Peyer's patch (tissue), 4 donors: ENCODE measurements at regions not wholly inside any gene's neighbourhood (a gene's known extent, or its start where the extent isn't known, plus 50 kb on each side); places are given as distances from the start of the nearest gene placed in this dataset.

ENCODE experiments used
- DNase-seq, 3 donors: peaks; one replicate each; pipeline ENCODE4 v3.0.0-alpha.2; 2017 to 2019
- H3K27ac ChIP-seq, 4 donors: fragments of 200-600 bp; sonication (generic); one replicate each; pipeline ENCODE4 v1.5.1; 2016 to 2019
- H3K27me3 ChIP-seq, 2 donors: fragments of 200-600 bp; sonication (generic); one replicate each; pipeline ENCODE4 v1.5.1; 2019
- H3K36me3 ChIP-seq, 3 donors: fragments of 200-600 bp; sonication (generic); one replicate each; pipeline ENCODE4 v1.5.1; 2016 to 2019
- H3K4me1 ChIP-seq, 4 donors: fragments of 200-600 bp; sonication (generic); one replicate each; pipeline ENCODE4 v1.5.1; 2016 to 2019
- H3K4me3 ChIP-seq, 4 donors: fragments of 200-600 bp; sonication (generic); 1 replicate in 3 of 4; 2 replicates in 1 of 4; pipeline ENCODE4 v1.5.1; 2016 to 2019; ENCODE audit warnings: mild to moderate bottlenecking in 1 of 4
- H3K9me3 ChIP-seq, 4 donors: fragments of 200-600 bp; sonication (generic); one replicate each; pipeline ENCODE4 v1.5.1; 2016 to 2019; ENCODE audit warnings: mild to moderate bottlenecking in 1 of 4
- CTCF ChIP-seq, 6 experiments: fragments of 450-650 bp in 4 of 6; fragments of 200-600 bp in 2 of 6; sonication (generic) in 1 of 6; IDR thresholded peaks; one replicate each; pipeline ENCODE4 v1.5.1; 2017 to 2019; ENCODE audit warnings: antibody characterized with exemption in 6 of 6, mild to moderate bottlenecking in 3 of 6, moderate library complexity in 1 of 6
- POLR2A ChIP-seq, 2 donors: fragments of 450-650 bp; IDR thresholded peaks; one replicate each; pipeline ENCODE4 v1.5.1; 2017; ENCODE audit warnings: antibody characterized with exemption in 2 of 2, mild to moderate bottlenecking in 2 of 2, moderate library complexity in 2 of 2

- Histone ChIP-seq H3K4me3 (no peak overlapping the region), H3K4me1 (no peaks in the 10 kb centered on the region), H3K27ac (no peak overlapping the region), H3K36me3 (no peaks in the 10 kb centered on the region), H3K27me3 (no peaks in the 10 kb centered on the region), H3K9me3 (no peaks in the 10 kb centered on the region)
- no peak for DNase-seq
- TF ChIP-seq CTCF (IDR thresholded peaks at IDR 0.05) (no peak), POLR2A (IDR thresholded peaks at IDR 0.05) (no peak)
These were observed 65.4 kb upstream of the STUM start for GRCh38 chr1:226482975-226483700.

- Histone ChIP-seq H3K9me3 (no peaks in the 10 kb centered on the region), H3K27ac (no peak overlapping the region), H3K36me3 (no peaks in the 10 kb centered on the region), H3K4me1 (no peaks in the 10 kb centered on the region), H3K4me3 (no peak overlapping the region), H3K27me3 (no peaks in the 10 kb centered on the region)
- DNase-seq: no peak
- no peak for TF ChIP-seq CTCF (IDR thresholded peaks at IDR 0.05)
- TF ChIP-seq POLR2A (IDR thresholded peaks at IDR 0.05): no peak
These were observed 63.4 kb upstream of the STUM start for GRCh38 chr1:226485192-226485591.

- DNase-seq: no peak
- Histone ChIP-seq H3K4me3 (no peak overlapping the region), H3K27me3 (no peaks in the 10 kb centered on the region), H3K36me3 (no peaks in the 10 kb centered on the region), H3K9me3 (no peaks in the 10 kb centered on the region), H3K27ac (no peak overlapping the region), H3K4me1 (no peaks in the 10 kb centered on the region)
- TF ChIP-seq POLR2A (IDR thresholded peaks at IDR 0.05): no peak
- no peak for TF ChIP-seq CTCF (IDR thresholded peaks at IDR 0.05)
These were observed 62.4 kb upstream of the STUM start for GRCh38 chr1:226486161-226486560.

- no peaks in the 10 kb centered on the region for H3K27me3 ChIP-seq
- H3K9me3 ChIP-seq: no peaks in the 10 kb centered on the region
- no peaks in the 10 kb centered on the region for H3K4me1 ChIP-seq
- H3K36me3 ChIP-seq: no peaks in the 10 kb centered on the region
- no peak for DNase-seq
- H3K4me3 ChIP-seq: no peak overlapping the region
- no peak overlapping the region for H3K27ac ChIP-seq
- no peak for TF ChIP-seq POLR2A (IDR thresholded peaks at IDR 0.05)
- no peak for TF ChIP-seq CTCF (IDR thresholded peaks at IDR 0.05)
These were observed 60.6 kb upstream of the STUM start for GRCh38 chr1:226487921-226488320.

GRCh38 chr1:226489718-226490425 lies 58.7 kb upstream of the STUM start:
- DNase-seq: no peak
- no peaks in the 10 kb centered on the region for H3K36me3 ChIP-seq
- H3K27ac ChIP-seq: no peak overlapping the region
- no peaks in the 10 kb centered on the region for H3K4me1 ChIP-seq
- no peaks in the 10 kb centered on the region for H3K27me3 ChIP-seq
- H3K4me3 ChIP-seq: no peak overlapping the region
- H3K9me3 ChIP-seq: no peaks in the 10 kb centered on the region
- TF ChIP-seq POLR2A (IDR thresholded peaks at IDR 0.05) (no peak), CTCF (IDR thresholded peaks at IDR 0.05) (no peak)
